Loucy (cell line): ENCODE measurements at regions not wholly inside any gene's neighbourhood (a gene's known extent, or its start where the extent isn't known, plus 50 kb on each side); places are given as distances from the start of the nearest gene placed in this dataset.

Source experiments
- H2AFZ ChIP-seq: fragments of 200-600 bp; sonication (generic); 2 replicates; pipeline ENCODE4 v1.6.0; 2016; ENCODE audit warnings: antibody characterized with exemption, mild to moderate bottlenecking, low read length, moderate library complexity
- H3F3A ChIP-seq: fragments of 200-600 bp; 2 replicates; pipeline ENCODE4 v1.6.0; 2016; ENCODE audit warnings: antibody characterized with exemption, low read depth, mild to moderate bottlenecking
- H3K27me3 ChIP-seq: fragments of 200-600 bp; sonication (generic); 2 replicates; pipeline ENCODE4 v1.6.1; 2014; ENCODE audit warnings: low read length, mild to moderate bottlenecking; ENCODE audit not compliant: insufficient read depth, poor library complexity, severe bottlenecking
- H3K36me3 ChIP-seq: fragments of 200-600 bp; sonication (generic); 2 replicates; pipeline ENCODE4 v1.6.1; 2016; ENCODE audit warnings: low read length; ENCODE audit not compliant: insufficient read depth
- H3K4me1 ChIP-seq: fragments of 200-600 bp; sonication (generic); 2 replicates; pipeline ENCODE4 v1.5.1; 2014; ENCODE audit warnings: low read length, mild to moderate bottlenecking; ENCODE audit not compliant: insufficient read depth, poor library complexity, severe bottlenecking
- H3K4me2 ChIP-seq: fragments of 200-600 bp; sonication (generic); 2 replicates; pipeline ENCODE4 v1.6.0; 2014; ENCODE audit warnings: antibody characterized with exemption, low read length, low read depth, mild to moderate bottlenecking; ENCODE audit not compliant: poor library complexity, severe bottlenecking
- H3K4me3 ChIP-seq: fragments of 200-600 bp; sonication (generic); 2 replicates; pipeline ENCODE4 v1.5.1; 2014; ENCODE audit warnings: low read length, mild to moderate bottlenecking, mixed read lengths; ENCODE audit not compliant: poor library complexity, severe bottlenecking
- H3K79me2 ChIP-seq: fragments of 200-600 bp; sonication (generic); 2 replicates; pipeline ENCODE4 v1.6.1; 2014; ENCODE audit warnings: low read length; ENCODE audit not compliant: insufficient read depth
- H3K9ac ChIP-seq: fragments of 200-600 bp; sonication (generic); 2 replicates; pipeline ENCODE4 v1.6.0; 2014; ENCODE audit warnings: mild to moderate bottlenecking, low read depth, low read length, moderate library complexity; ENCODE audit not compliant: poor library complexity, severe bottlenecking
- H3K9me2 ChIP-seq: fragments of 200-600 bp; sonication (generic); replicated peaks from 2 replicates; pipeline ENCODE4 v1.6.1; 2016; ENCODE audit warnings: low read depth, low read length, mixed read lengths
- H3K9me3 ChIP-seq: fragments of 200-600 bp; sonication (generic); 2 replicates; pipeline ENCODE4 v1.6.1; 2014; ENCODE audit warnings: mild to moderate bottlenecking, antibody characterized with exemption, low read length, low read depth; ENCODE audit not compliant: insufficient read depth
- H4K20me1 ChIP-seq: fragments of 200-600 bp; sonication (generic); 2 replicates; pipeline ENCODE4 v1.6.0; 2014; ENCODE audit warnings: antibody characterized with exemption, low read length, mild to moderate bottlenecking; ENCODE audit not compliant: insufficient read depth, poor library complexity, severe bottlenecking
- EZH2phosphoT487 ChIP-seq: fragments of 200-600 bp; IDR thresholded peaks from 2 replicates; pipeline ENCODE4 v1.6.1; 2018; ENCODE audit warnings: antibody characterized with exemption, mild to moderate bottlenecking, moderate library complexity, borderline replicate concordance
- TF ChIP-seq, protein P1 (sequence below): fragments of 200-600 bp; sonication (generic); conservative IDR thresholded peaks from 2 replicates; pipeline ENCODE4 v1.5.1; 2014; ENCODE audit warnings: mild to moderate bottlenecking, antibody characterized with exemption, low read length

DNA sequence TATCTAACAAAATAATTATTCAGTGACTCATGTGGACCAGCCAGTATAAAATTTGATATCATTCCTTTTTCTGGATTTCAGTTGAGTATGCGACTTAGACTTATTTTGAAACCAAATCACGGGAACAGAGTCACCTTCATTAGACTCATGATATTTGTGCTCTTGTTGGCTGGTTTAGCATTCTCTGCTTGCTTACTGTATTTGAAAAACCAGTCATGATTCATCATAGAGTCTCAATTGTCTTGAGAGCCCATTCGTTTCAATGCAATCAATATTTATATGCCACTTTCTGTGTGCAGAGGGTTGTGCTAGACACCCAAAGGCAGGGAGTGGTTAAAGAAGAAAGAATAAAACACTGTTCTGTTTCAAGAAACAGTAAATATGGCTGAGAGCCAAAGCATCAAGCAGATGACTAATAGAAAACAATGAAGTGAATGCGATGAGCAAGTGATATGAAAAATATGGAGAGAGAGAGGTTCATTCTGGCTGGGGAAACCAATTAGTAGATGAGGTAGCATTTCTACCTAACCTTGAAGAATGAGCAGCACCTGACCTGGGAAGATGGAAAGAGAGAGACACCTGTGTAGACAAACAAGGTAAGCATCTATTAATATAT lies 99.6 kb upstream of the MBNL2 start:
- no peaks in the 10 kb centered on the region for H3K4me1 ChIP-seq
- no peaks in the 10 kb centered on the region for H3K9me2 ChIP-seq
- H2AFZ ChIP-seq, result no peak overlapping the region
- H3K36me3 ChIP-seq, result no peaks in the 10 kb centered on the region
- H3K4me2 ChIP-seq, result no peak overlapping the region
- H3F3A ChIP-seq, result no peaks in the 10 kb centered on the region
- H3K4me3 ChIP-seq, result no peak overlapping the region
- no peak overlapping the region for H3K9ac ChIP-seq
- no peaks in the 10 kb centered on the region for H3K27me3 ChIP-seq
- no peaks in the 10 kb centered on the region for H3K79me2 ChIP-seq
- no peaks in the 10 kb centered on the region for H3K9me3 ChIP-seq
- no peak for TF ChIP-seq EZH2phosphoT487
- TF ChIP-seq, protein P1, sequence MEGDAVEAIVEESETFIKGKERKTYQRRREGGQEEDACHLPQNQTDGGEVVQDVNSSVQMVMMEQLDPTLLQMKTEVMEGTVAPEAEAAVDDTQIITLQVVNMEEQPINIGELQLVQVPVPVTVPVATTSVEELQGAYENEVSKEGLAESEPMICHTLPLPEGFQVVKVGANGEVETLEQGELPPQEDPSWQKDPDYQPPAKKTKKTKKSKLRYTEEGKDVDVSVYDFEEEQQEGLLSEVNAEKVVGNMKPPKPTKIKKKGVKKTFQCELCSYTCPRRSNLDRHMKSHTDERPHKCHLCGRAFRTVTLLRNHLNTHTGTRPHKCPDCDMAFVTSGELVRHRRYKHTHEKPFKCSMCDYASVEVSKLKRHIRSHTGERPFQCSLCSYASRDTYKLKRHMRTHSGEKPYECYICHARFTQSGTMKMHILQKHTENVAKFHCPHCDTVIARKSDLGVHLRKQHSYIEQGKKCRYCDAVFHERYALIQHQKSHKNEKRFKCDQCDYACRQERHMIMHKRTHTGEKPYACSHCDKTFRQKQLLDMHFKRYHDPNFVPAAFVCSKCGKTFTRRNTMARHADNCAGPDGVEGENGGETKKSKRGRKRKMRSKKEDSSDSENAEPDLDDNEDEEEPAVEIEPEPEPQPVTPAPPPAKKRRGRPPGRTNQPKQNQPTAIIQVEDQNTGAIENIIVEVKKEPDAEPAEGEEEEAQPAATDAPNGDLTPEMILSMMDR, result no peak
- H4K20me1 ChIP-seq, result no peaks in the 10 kb centered on the region

DNA sequence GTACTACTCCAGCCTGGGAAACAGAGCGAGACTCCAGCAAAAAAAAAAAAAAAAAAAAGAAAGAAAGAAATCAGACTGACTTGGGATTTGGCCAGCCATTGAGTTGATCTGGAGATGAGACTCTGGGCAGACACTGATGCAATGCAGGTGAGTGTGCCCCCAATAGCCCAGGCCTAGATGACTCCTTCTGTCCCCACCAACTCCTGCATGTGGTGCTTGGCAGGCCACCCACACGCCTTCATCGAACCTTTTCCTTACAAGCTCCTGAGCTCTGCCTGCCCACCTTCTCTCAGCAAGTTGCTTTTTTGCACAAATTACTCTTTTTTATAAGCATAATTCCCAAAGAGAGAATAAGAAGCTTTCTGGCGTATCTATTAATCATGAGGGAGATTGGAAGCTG lies 97.9 kb upstream of the MBNL2 start:
- Histone ChIP-seq H3K4me2 (no peak overlapping the region), H3F3A (no peaks in the 10 kb centered on the region), H3K4me1 (no peaks in the 10 kb centered on the region), H3K4me3 (no peak overlapping the region), H3K9me2 (no peaks in the 10 kb centered on the region), H3K79me2 (no peaks in the 10 kb centered on the region), H3K27me3 (no peaks in the 10 kb centered on the region), H3K9ac (no peak overlapping the region), H3K36me3 (no peaks in the 10 kb centered on the region), H3K9me3 (no peaks in the 10 kb centered on the region), H2AFZ (no peak overlapping the region), H4K20me1 (no peaks in the 10 kb centered on the region)
- no peak for TF ChIP-seq EZH2phosphoT487
- TF ChIP-seq, protein P1, result no peak

DNA sequence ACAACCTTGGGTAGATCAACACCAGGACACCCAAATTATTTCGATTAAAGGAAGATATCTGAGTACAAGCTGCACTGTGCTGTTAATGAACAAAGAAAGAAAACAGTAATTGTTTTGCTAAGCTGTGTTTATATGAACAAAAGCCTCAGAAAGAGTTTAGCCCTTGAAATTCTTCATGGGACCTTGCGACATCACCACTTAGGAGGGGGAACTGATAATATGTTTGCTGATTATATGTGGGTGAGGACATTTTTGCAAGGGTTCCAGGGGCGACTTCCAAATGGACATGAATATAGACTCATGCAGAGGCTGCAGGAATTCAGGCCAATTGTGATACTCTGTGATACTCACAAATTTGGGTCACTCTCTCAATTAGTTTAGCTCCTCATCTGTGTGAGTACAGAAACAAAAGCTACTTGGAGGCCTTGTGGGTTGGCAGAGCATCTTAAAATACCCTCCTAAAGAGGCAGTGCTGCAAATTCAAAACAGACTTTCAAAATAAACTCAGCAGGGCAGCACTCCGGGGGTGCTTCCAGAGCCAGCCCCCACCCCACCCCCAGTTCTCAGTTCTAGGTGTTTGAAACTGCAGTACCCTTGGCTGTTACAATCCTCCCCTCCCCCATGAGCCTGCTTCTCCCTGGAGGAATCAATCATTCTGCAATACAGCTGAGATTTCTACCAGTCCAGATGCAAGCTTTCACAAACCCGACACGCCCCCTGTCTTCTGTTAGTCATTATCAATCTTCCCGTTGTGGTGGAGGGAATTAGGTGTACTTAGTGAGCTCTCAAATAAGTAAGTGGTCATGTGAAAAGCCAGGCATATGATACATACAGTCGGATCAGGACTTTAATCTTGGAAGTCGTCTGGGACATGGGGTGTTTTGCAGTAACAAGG lies 97.0 kb upstream of the MBNL2 start:
- no peaks in the 10 kb centered on the region for H3K27me3 ChIP-seq
- H3K4me2 ChIP-seq, result no peak overlapping the region
- no peaks in the 10 kb centered on the region for H3K79me2 ChIP-seq
- no peak overlapping the region for H3K9ac ChIP-seq
- H3K4me1 ChIP-seq, result no peaks in the 10 kb centered on the region
- H4K20me1 ChIP-seq, result no peaks in the 10 kb centered on the region
- no peaks in the 10 kb centered on the region for H3K9me2 ChIP-seq
- no peaks in the 10 kb centered on the region for H3K36me3 ChIP-seq
- no peaks in the 10 kb centered on the region for H3K9me3 ChIP-seq
- no peak overlapping the region for H3K4me3 ChIP-seq
- no peak for TF ChIP-seq EZH2phosphoT487
- TF ChIP-seq, protein P1, result no peak
- no peaks in the 10 kb centered on the region for H3F3A ChIP-seq
- H2AFZ ChIP-seq, result no peak overlapping the region
